ENCODE measurements at regions not wholly inside any gene's neighbourhood (a gene's known extent, or its start where the extent isn't known, plus 50 kb on each side); places are given as distances from the start of the nearest gene placed in this dataset.
"Not testable (repeated sequence)": the region's sequence is repeated elsewhere in the genome, so short reads cannot be mapped to it uniquely, and the experiment has no call there.

DNA sequence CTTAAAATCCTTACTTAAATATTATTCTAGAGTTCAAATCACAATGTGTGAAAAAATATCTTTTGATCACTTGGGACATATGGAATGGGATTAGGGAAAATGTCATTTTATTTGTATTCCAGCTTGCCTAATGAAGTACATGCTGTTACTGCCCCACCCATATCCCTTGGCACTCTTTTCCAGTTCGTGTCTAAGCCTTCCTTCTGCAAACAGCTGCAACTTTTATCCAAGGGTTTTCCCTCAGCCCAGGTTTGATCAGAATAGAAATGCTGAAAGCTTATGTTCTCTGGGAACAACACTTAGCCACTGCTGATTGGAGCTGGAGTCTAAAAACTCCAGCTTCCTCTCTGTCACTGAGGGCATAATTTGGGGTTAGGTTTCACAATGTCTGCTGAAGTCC is 214.1 kb upstream of the FAM3C start:
- H3K27ac ChIP-seq (ENCODE audit: low read depth, low read length, poor library complexity, severe bottlenecking): no peak overlapping the region
- TF ChIP-seq, protein P1, sequence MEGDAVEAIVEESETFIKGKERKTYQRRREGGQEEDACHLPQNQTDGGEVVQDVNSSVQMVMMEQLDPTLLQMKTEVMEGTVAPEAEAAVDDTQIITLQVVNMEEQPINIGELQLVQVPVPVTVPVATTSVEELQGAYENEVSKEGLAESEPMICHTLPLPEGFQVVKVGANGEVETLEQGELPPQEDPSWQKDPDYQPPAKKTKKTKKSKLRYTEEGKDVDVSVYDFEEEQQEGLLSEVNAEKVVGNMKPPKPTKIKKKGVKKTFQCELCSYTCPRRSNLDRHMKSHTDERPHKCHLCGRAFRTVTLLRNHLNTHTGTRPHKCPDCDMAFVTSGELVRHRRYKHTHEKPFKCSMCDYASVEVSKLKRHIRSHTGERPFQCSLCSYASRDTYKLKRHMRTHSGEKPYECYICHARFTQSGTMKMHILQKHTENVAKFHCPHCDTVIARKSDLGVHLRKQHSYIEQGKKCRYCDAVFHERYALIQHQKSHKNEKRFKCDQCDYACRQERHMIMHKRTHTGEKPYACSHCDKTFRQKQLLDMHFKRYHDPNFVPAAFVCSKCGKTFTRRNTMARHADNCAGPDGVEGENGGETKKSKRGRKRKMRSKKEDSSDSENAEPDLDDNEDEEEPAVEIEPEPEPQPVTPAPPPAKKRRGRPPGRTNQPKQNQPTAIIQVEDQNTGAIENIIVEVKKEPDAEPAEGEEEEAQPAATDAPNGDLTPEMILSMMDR (conservative IDR thresholded peaks at IDR 0.05; ENCODE audit: low read depth, low read length): no peak
- no peak for TF ChIP-seq EZH2 (IDR thresholded peaks at IDR 0.05; ENCODE audit: borderline replicate concordance, low read depth, low read length, poor library complexity, severe bottlenecking)
- intact Hi-C loops (cut with micrococcal nuclease; ENCODE audit: unreplicated experiment): no loop called here
- BruUV-seq (replicated peaks): no TSS peak
- ChIA-PET CTCF (no interaction called here), POLR2A (ENCODE audit: low non-redundant PET) (interaction anchor here (0.6 kb wide), 1 partner anchor 32 kb away, joined by 3 read pairs; no protein-coding TSS in a partner anchor)
- no peaks in the 10 kb centered on the region for H3K9me3 ChIP-seq (ENCODE audit: low read depth, low read length, poor library complexity, severe bottlenecking)
- H3K4me3 ChIP-seq (ENCODE audit: low read depth, low read length, poor library complexity, severe bottlenecking): no peak overlapping the region
- H3K4me1 ChIP-seq (ENCODE audit: insufficient read depth, low read length, poor library complexity, severe bottlenecking): peaks cover 3% of the 10 kb centered on the region
- H3K27me3 ChIP-seq (replicated peaks; ENCODE audit: insufficient read depth, low read depth, low read length, poor library complexity): no peaks in the 10 kb centered on the region
- no peaks in the 10 kb centered on the region for H3K36me3 ChIP-seq (ENCODE audit: insufficient read depth, low read length, poor library complexity, severe bottlenecking)
- DNase-seq (ENCODE audit: low spot score): no peak

DNA sequence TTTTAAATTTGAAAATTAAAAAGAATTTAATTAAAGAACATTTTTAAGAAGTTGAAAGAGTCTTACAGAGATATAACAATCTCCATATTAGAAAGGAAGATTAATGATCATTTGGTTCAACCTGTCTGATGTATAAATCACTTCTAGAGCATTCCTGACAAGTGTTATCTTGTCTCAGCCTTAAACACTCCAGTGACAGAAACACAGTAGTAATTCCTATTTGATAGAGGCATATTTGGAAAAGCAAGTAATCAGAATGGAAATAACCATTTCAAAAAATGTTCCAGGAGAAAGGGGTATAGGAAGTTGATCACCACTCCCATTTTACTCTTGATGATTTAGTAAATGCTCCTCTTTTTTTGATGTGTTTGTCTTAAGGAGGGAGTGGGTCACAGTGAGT is 213.1 kb upstream of the FAM3C start:
- intact Hi-C loops (cut with micrococcal nuclease; ENCODE audit: unreplicated experiment): no loop called here
- ChIA-PET CTCF (no interaction called here), POLR2A (ENCODE audit: low non-redundant PET) (no interaction called here)
- no peak for DNase-seq (ENCODE audit: low spot score)
- Histone ChIP-seq H3K4me1 (ENCODE audit: insufficient read depth, low read length, poor library complexity, severe bottlenecking) (peaks cover 13% of the 10 kb centered on the region), H3K4me3 (ENCODE audit: low read depth, low read length, poor library complexity, severe bottlenecking) (no peak overlapping the region), H3K9me3 (ENCODE audit: low read depth, low read length, poor library complexity, severe bottlenecking) (no peaks in the 10 kb centered on the region), H3K27ac (ENCODE audit: low read depth, low read length, poor library complexity, severe bottlenecking) (no peak overlapping the region), H3K27me3 (replicated peaks; ENCODE audit: insufficient read depth, low read depth, low read length, poor library complexity) (no peaks in the 10 kb centered on the region), H3K36me3 (ENCODE audit: insufficient read depth, low read length, poor library complexity, severe bottlenecking) (no peaks in the 10 kb centered on the region)
- no TSS peak for BruUV-seq (replicated peaks)
- TF ChIP-seq, protein P1 (conservative IDR thresholded peaks at IDR 0.05; ENCODE audit: low read depth, low read length): no peak
- TF ChIP-seq EZH2 (IDR thresholded peaks at IDR 0.05; ENCODE audit: borderline replicate concordance, low read depth, low read length, poor library complexity, severe bottlenecking): no peak

DNA sequence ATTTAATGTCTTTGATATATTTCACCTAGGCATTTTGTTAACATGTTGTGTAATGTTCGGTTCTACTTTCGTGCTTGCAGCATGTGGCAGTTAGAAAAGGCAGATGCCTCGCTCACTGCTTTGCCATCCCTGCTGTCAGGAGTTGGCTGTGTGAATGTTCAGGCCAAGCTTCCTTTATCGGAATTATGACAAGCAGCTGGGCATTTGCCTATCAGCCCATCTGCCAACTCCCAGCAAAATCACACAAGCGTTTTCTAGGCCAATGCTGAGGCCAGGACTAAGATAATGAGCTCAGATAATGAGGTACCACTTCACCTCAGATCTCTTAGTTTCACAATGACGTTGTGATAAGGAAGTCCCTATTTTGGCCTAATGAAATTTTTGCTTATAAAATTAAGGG is 212.7 kb upstream of the FAM3C start:
- Histone ChIP-seq H3K9me3 (ENCODE audit: low read depth, low read length, poor library complexity, severe bottlenecking) (no peaks in the 10 kb centered on the region), H3K27ac (ENCODE audit: low read depth, low read length, poor library complexity, severe bottlenecking) (no peak overlapping the region), H3K4me1 (ENCODE audit: insufficient read depth, low read length, poor library complexity, severe bottlenecking) (peaks cover 17% of the 10 kb centered on the region), H3K27me3 (replicated peaks; ENCODE audit: insufficient read depth, low read depth, low read length, poor library complexity) (no peaks in the 10 kb centered on the region), H3K36me3 (ENCODE audit: insufficient read depth, low read length, poor library complexity, severe bottlenecking) (no peaks in the 10 kb centered on the region), H3K4me3 (ENCODE audit: low read depth, low read length, poor library complexity, severe bottlenecking) (no peak overlapping the region)
- intact Hi-C loops (cut with micrococcal nuclease; ENCODE audit: unreplicated experiment): no loop called here
- no peak for DNase-seq (ENCODE audit: low spot score)
- no TSS peak for BruUV-seq (replicated peaks)
- ChIA-PET POLR2A (ENCODE audit: low non-redundant PET) (no interaction called here), CTCF (no interaction called here)
- TF ChIP-seq, protein P1 (conservative IDR thresholded peaks at IDR 0.05; ENCODE audit: low read depth, low read length): no peak
- no peak for TF ChIP-seq EZH2 (IDR thresholded peaks at IDR 0.05; ENCODE audit: borderline replicate concordance, low read depth, low read length, poor library complexity, severe bottlenecking)

DNA sequence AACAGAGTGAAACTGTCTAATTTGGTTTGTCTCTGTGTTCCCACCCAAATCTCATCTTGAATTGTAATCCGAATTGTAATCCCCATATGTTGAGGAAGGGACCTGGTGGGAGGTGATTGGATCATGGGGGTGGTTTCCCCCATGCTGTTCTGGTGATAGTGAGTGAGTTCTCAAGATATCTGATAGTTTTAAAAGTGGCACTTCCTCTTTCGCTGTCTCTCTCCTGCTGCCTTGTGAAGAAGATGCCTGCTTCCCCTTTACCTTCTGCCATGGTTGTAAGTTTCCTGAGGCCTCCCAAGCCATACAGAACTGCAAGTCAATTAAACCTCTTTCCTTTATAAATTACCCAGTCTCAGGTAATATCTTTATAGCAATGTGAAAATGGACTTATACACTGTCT is 212.1 kb upstream of the FAM3C start:
- H3K27me3 ChIP-seq (replicated peaks; ENCODE audit: insufficient read depth, low read depth, low read length, poor library complexity); POLR2A ChIA-PET (ENCODE audit: low non-redundant PET); H3K27ac ChIP-seq (ENCODE audit: low read depth, low read length, poor library complexity, severe bottlenecking); DNase-seq (ENCODE audit: low spot score); H3K4me3 ChIP-seq (ENCODE audit: low read depth, low read length, poor library complexity, severe bottlenecking); CTCF ChIA-PET; H3K36me3 ChIP-seq (ENCODE audit: insufficient read depth, low read length, poor library complexity, severe bottlenecking); BruUV-seq (replicated peaks); intact Hi-C loops (cut with micrococcal nuclease; ENCODE audit: unreplicated experiment); H3K9me3 ChIP-seq (ENCODE audit: low read depth, low read length, poor library complexity, severe bottlenecking): not testable (repeated sequence)
- H3K4me1 ChIP-seq (ENCODE audit: insufficient read depth, low read length, poor library complexity, severe bottlenecking): peaks cover 17% of the 10 kb centered on the region

Data from A673 (cell line).